ENCODE measurements at regions not wholly inside any gene's neighbourhood (a gene's known extent, or its start where the extent isn't known, plus 50 kb on each side); places are given as distances from the start of the nearest gene placed in this dataset.

GRCh38 chr11:116257092-116257491 is 515.7 kb downstream of the BUD13 start:
- TF ChIP-seq, protein P1, sequence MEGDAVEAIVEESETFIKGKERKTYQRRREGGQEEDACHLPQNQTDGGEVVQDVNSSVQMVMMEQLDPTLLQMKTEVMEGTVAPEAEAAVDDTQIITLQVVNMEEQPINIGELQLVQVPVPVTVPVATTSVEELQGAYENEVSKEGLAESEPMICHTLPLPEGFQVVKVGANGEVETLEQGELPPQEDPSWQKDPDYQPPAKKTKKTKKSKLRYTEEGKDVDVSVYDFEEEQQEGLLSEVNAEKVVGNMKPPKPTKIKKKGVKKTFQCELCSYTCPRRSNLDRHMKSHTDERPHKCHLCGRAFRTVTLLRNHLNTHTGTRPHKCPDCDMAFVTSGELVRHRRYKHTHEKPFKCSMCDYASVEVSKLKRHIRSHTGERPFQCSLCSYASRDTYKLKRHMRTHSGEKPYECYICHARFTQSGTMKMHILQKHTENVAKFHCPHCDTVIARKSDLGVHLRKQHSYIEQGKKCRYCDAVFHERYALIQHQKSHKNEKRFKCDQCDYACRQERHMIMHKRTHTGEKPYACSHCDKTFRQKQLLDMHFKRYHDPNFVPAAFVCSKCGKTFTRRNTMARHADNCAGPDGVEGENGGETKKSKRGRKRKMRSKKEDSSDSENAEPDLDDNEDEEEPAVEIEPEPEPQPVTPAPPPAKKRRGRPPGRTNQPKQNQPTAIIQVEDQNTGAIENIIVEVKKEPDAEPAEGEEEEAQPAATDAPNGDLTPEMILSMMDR (IDR thresholded peaks at IDR 0.05), result no peak
- TF ChIP-seq POLR2A (IDR thresholded peaks at IDR 0.05), result no peak
- TF ChIP-seq EP300 (IDR thresholded peaks at IDR 0.05), result no peak
- no peak for TF ChIP-seq POLR2AphosphoS5 (IDR thresholded peaks at IDR 0.05)

All from suprapubic skin (tissue), 4 donors.